ENCODE measurements at regions not wholly inside any gene's neighbourhood (a gene's known extent, or its start where the extent isn't known, plus 50 kb on each side); places are given as distances from the start of the nearest gene placed in this dataset.

- CTCF ChIA-PET = no interaction called here
- Histone ChIP-seq H3K9me3 (ENCODE audit: control insufficient read depth, insufficient read depth, low read length) (peaks cover 6% of the 10 kb centered on the region), H3K27me3 (ENCODE audit: control insufficient read depth, insufficient read depth, low read length) (no peaks in the 10 kb centered on the region), H3K4me3 (ENCODE audit: low read depth, low read length) (no peak overlapping the region), H3K27ac (ENCODE audit: low read depth, low read length) (no peak overlapping the region)
- no peak for TF ChIP-seq CTCF (IDR thresholded peaks at IDR 0.05; ENCODE audit: low read depth, low read length)
- POLR2A ChIA-PET = no interaction called here
- no peak for DNase-seq (ENCODE audit: low read depth, low spot score)
Measured at GRCh38 chr12:25689996-25690501, 137.0 kb upstream of the LMNTD1 start.

- TF ChIP-seq CTCF (IDR thresholded peaks at IDR 0.05; ENCODE audit: low read depth, low read length) = no peak
- ChIA-PET CTCF (interaction anchor here (0.9 kb wide), 1 partner anchor 450 kb away, joined by 3 read pairs; no protein-coding TSS in a partner anchor), POLR2A (no interaction called here)
- Histone ChIP-seq H3K27me3 (ENCODE audit: control insufficient read depth, insufficient read depth, low read length) (no peaks in the 10 kb centered on the region), H3K27ac (ENCODE audit: low read depth, low read length) (no peak overlapping the region), H3K4me3 (ENCODE audit: low read depth, low read length) (no peak overlapping the region), H3K9me3 (ENCODE audit: control insufficient read depth, insufficient read depth, low read length) (peaks cover 4% of the 10 kb centered on the region)
- no peak for DNase-seq (ENCODE audit: low read depth, low spot score)
Measured at GRCh38 chr12:25690996-25691864, 138.1 kb upstream of the LMNTD1 start.

GRCh38 chr12:25691865-25692114 lies 138.7 kb upstream of the LMNTD1 start:
- POLR2A ChIA-PET = no interaction called here
- H3K4me3 ChIP-seq (ENCODE audit: low read depth, low read length) = no peak overlapping the region
- DNase-seq (ENCODE audit: low read depth, low spot score) = no peak
- peaks cover 4% of the 10 kb centered on the region for H3K9me3 ChIP-seq (ENCODE audit: control insufficient read depth, insufficient read depth, low read length)
- CTCF ChIA-PET = interaction anchor here (0.9 kb wide), 1 partner anchor 450 kb away, joined by 3 read pairs; no protein-coding TSS in a partner anchor
- H3K27ac ChIP-seq (ENCODE audit: low read depth, low read length) = no peak overlapping the region
- no peaks in the 10 kb centered on the region for H3K27me3 ChIP-seq (ENCODE audit: control insufficient read depth, insufficient read depth, low read length)
- no peak for TF ChIP-seq CTCF (IDR thresholded peaks at IDR 0.05; ENCODE audit: low read depth, low read length)

GRCh38 chr12:25692115-25693035 lies 139.3 kb upstream of the LMNTD1 start:
- no peak overlapping the region for H3K4me3 ChIP-seq (ENCODE audit: low read depth, low read length)
- CTCF ChIA-PET = interaction anchor here (0.9 kb wide), 1 partner anchor 451 kb away, joined by 3 read pairs; no protein-coding TSS in a partner anchor
- DNase-seq (ENCODE audit: low read depth, low spot score) = no peak
- H3K9me3 ChIP-seq (ENCODE audit: control insufficient read depth, insufficient read depth, low read length) = peaks cover 4% of the 10 kb centered on the region
- POLR2A ChIA-PET = no interaction called here
- H3K27ac ChIP-seq (ENCODE audit: low read depth, low read length) = no peak overlapping the region
- no peaks in the 10 kb centered on the region for H3K27me3 ChIP-seq (ENCODE audit: control insufficient read depth, insufficient read depth, low read length)
- TF ChIP-seq CTCF (IDR thresholded peaks at IDR 0.05; ENCODE audit: low read depth, low read length) = no peak

Data from AG04450 (cell line).